ENCODE measurements at regions not wholly inside any gene's neighbourhood (a gene's known extent, or its start where the extent isn't known, plus 50 kb on each side); places are given as distances from the start of the nearest gene placed in this dataset.

- TF ChIP-seq E2F4 (CRISPR knock-in tag; IDR thresholded peaks at IDR 0.05; ENCODE audit: borderline replicate concordance, low read depth) (no peak), ZNF121 (CRISPR knock-in tag; IDR thresholded peaks at IDR 0.05) (no peak), NR3C1 (CRISPR knock-in tag; conservative IDR thresholded peaks at IDR 0.05; ENCODE audit: low read depth) (no peak), ATF3 (CRISPR knock-in tag; conservative IDR thresholded peaks at IDR 0.05) (no peak), CTCF (IDR thresholded peaks at IDR 0.05) (no peak)
Observed at GRCh38 chr2:234638966-234639365, 142.1 kb upstream of the ARL4C start.

Data from WTC11 (cell line).